HCT116 (cell line): ENCODE measurements at regions not wholly inside any gene's neighbourhood (a gene's known extent, or its start where the extent isn't known, plus 50 kb on each side); places are given as distances from the start of the nearest gene placed in this dataset.

Experiments
- ATAC-seq: fragments of 200-7000 bp; cut with Tn5 transposase; 2 replicates; pipeline ENCODE4 v1.9.1; 2020; ENCODE audit warnings: mild to moderate bottlenecking, moderate library complexity
- BruUV-seq: library from RNA; stranded (reverse); fragments of 400-500 nt; replicated peaks from 2 replicates; lab custom pipeline; 2021; lab: Mats Ljungman, UMichigan
- CTCF ChIA-PET: fragments of 300-600 bp; sonication (Branson Sonifier 250); formaldehyde crosslinking; loops from one replicate; lab custom pipeline; 2021; ENCODE audit warnings: antibody characterized with exemption; lab: Charles Lee
- POLR2A ChIA-PET: fragments of 300-600, 350-600 bp; sonication (Branson Sonifier 250); formaldehyde crosslinking; loops from one replicate; lab custom pipeline; 2021; ENCODE audit warnings: antibody characterized with exemption; lab: Charles Lee
- RAD21 ChIA-PET, 2 experiments: fragments of 300-600 bp; sonication (Branson Sonifier 250); formaldehyde crosslinking; loops; one replicate each; lab custom pipeline; 2023; ENCODE audit warnings: low total read pairs in 2 of 2; ENCODE audit not compliant: uncharacterized antibody in 2 of 2, unreplicated experiment in 2 of 2, low non-redundant PET in 1 of 2; lab: Charles Lee
- DNase-seq: peaks from one replicate; pipeline ENCODE4 v3.0.0-alpha.2; 2010; ENCODE audit warnings: low read depth, low spot score
- H2AFZ ChIP-seq: fragments of 200-600 bp; shearing (Covaris generic), sonication (generic); 2 replicates; pipeline ENCODE4 v1.6.1; 2017; ENCODE audit warnings: low read depth, mixed run types, mixed read lengths, antibody characterized with exemption, low read length; ENCODE audit not compliant: poor library complexity, severe bottlenecking
- H3K27ac ChIP-seq: 2 replicates; pipeline ENCODE4 v1.5.1; 2012; ENCODE audit warnings: low read depth, low read length
- H3K27me3 ChIP-seq: fragments of 200-600 bp; sonication (generic); 2 replicates; pipeline ENCODE4 v1.6.1; 2016; ENCODE audit warnings: mixed run types, low read length, mixed read lengths; ENCODE audit not compliant: insufficient read depth
- H3K36me3 ChIP-seq, 2 experiments: fragments of 200-500 bp in 1 of 2; fragments of 200-600 bp in 1 of 2; sonication (Bioruptor generic) in 1 of 2; sonication (generic) in 1 of 2; 2 replicates each; pipeline versions ENCODE4 v1.5.1 to v1.6.1; 2014 to 2016; ENCODE audit warnings: low read length in 2 of 2, inconsistent platforms in 1 of 2, mixed read lengths in 1 of 2, mixed run types in 1 of 2; ENCODE audit not compliant: insufficient read depth in 2 of 2, control insufficient read depth in 1 of 2
- H3K4me1 ChIP-seq, 2 experiments: fragments of 200-600 bp in 1 of 2; sonication (generic) in 1 of 2; 2 replicates each; pipeline versions ENCODE4 v1.5.1 to v1.6.1; 2012 to 2017; ENCODE audit warnings: low read length in 2 of 2, inconsistent platforms in 1 of 2, mild to moderate bottlenecking in 1 of 2, mixed read lengths in 1 of 2, mixed run types in 1 of 2, moderate library complexity in 1 of 2; ENCODE audit not compliant: insufficient read depth in 2 of 2, control insufficient read depth in 1 of 2
- H3K4me2 ChIP-seq: fragments of 200-600 bp; sonication (generic); 2 replicates; pipeline ENCODE4 v1.6.1; 2017; ENCODE audit warnings: mixed run types, low read length, mixed read lengths
- H3K4me3 ChIP-seq, 2 experiments: fragments of 200-600 bp in 1 of 2; sonication (generic) in 1 of 2; replicated peaks in 1 of 2; 2 replicates each; pipeline ENCODE4 v1.5.1; 2011 to 2016; ENCODE audit warnings: low read length in 2 of 2, control low read depth in 1 of 2, low read depth in 1 of 2, mild to moderate bottlenecking in 1 of 2, mixed read lengths in 1 of 2, mixed run types in 1 of 2
- H3K79me2 ChIP-seq: fragments of 200-600 bp; sonication (generic); 2 replicates; pipeline ENCODE4 v1.6.1; 2017; ENCODE audit warnings: mild to moderate bottlenecking, mixed run types, low read length, moderate library complexity, mixed read lengths; ENCODE audit not compliant: insufficient read depth
- H3K9ac ChIP-seq: fragments of 200-600 bp; sonication (generic); 2 replicates; pipeline ENCODE4 v1.6.1; 2016; ENCODE audit warnings: low read length, mixed read lengths
- H3K9me2 ChIP-seq: fragments of 200-600 bp; sonication (generic), shearing (Covaris generic); 2 replicates; pipeline ENCODE4 v1.6.1; 2017; ENCODE audit warnings: mixed run types, mild to moderate bottlenecking, moderate library complexity; ENCODE audit not compliant: insufficient read depth
- H3K9me3 ChIP-seq, 2 experiments: fragments of 200-500 bp in 1 of 2; fragments of 200-600 bp in 1 of 2; sonication (Bioruptor generic) in 1 of 2; sonication (generic) in 1 of 2; 2 replicates each; pipeline ENCODE4 v1.6.1; 2014 to 2017; ENCODE audit warnings: low read length in 2 of 2, mixed read lengths in 2 of 2, inconsistent platforms in 1 of 2, low read depth in 1 of 2, mild to moderate bottlenecking in 1 of 2, mixed run types in 1 of 2, moderate library complexity in 1 of 2; ENCODE audit not compliant: control insufficient read depth in 1 of 2, insufficient read depth in 1 of 2
- H4K20me1 ChIP-seq: fragments of 200-600 bp; sonication (generic), shearing (Covaris generic); 2 replicates; pipeline ENCODE4 v1.6.1; 2017; ENCODE audit warnings: mixed run types, mild to moderate bottlenecking, moderate library complexity; ENCODE audit not compliant: insufficient read depth
- ATF3 ChIP-seq: IDR thresholded peaks from 2 replicates; pipeline ENCODE4 v1.6.1; 2012
- CBX3 ChIP-seq: IDR thresholded peaks from 2 replicates; pipeline ENCODE4 v1.6.1; 2012; ENCODE audit warnings: low read depth
- CEBPB ChIP-seq: IDR thresholded peaks from 2 replicates; pipeline ENCODE4 v1.6.1; 2012; ENCODE audit warnings: low read depth
- CTCF ChIP-seq, 3 experiments: fragments of 200-600 bp in 1 of 3; sonication (generic) in 1 of 3; IDR thresholded peaks in 2 of 3; conservative IDR thresholded peaks in 1 of 3; 2 replicates each; pipeline ENCODE4 v1.5.1; 2012 to 2017; ENCODE audit warnings: low read depth in 2 of 3, low read length in 2 of 3, antibody characterized with exemption in 1 of 3, borderline replicate concordance in 1 of 3, control low read depth in 1 of 3, mild to moderate bottlenecking in 1 of 3, mixed read lengths in 1 of 3, mixed run types in 1 of 3, moderate library complexity in 1 of 3; ENCODE audit not compliant: insufficient read depth in 1 of 3
- EZH2 ChIP-seq: fragments of 200-600 bp; sonication (generic); IDR thresholded peaks from 2 replicates; pipeline ENCODE4 v1.6.1; 2017; ENCODE audit warnings: antibody characterized with exemption, mixed run types
- EZH2phosphoT487 ChIP-seq: fragments of 200-600 bp; IDR thresholded peaks from 2 replicates; pipeline ENCODE4 v1.6.1; 2018; ENCODE audit warnings: antibody characterized with exemption, borderline replicate concordance
- FOSL1 ChIP-seq: IDR thresholded peaks from 2 replicates; pipeline ENCODE4 v1.6.1; 2012; ENCODE audit warnings: low read depth
- JUND ChIP-seq: IDR thresholded peaks from 2 replicates; pipeline ENCODE4 v1.6.1; 2012
- POLR2A ChIP-seq: IDR thresholded peaks from 2 replicates; pipeline ENCODE4 v1.7.0; 2011; ENCODE audit warnings: borderline replicate concordance; ENCODE audit not compliant: insufficient read depth, insufficient read length; ENCODE audit errors: extremely low read depth
- POLR2AphosphoS5 ChIP-seq: IDR thresholded peaks from 2 replicates; pipeline ENCODE4 v1.6.1; 2011; ENCODE audit warnings: mild to moderate bottlenecking, low read depth, low read length, moderate library complexity
- RAD21 ChIP-seq: IDR thresholded peaks from 2 replicates; pipeline ENCODE4 v1.6.1; 2012; ENCODE audit warnings: low read depth, mild to moderate bottlenecking
- REST ChIP-seq: IDR thresholded peaks from 2 replicates; pipeline ENCODE4 v1.6.1; 2012; ENCODE audit warnings: low read depth
- SIN3A ChIP-seq: IDR thresholded peaks from 2 replicates; pipeline ENCODE4 v1.6.1; 2012; ENCODE audit warnings: low read depth
- YY1 ChIP-seq: IDR thresholded peaks from 2 replicates; pipeline ENCODE4 v1.6.1; 2011; ENCODE audit warnings: low read length, low read depth, moderate library complexity, mild to moderate bottlenecking; ENCODE audit not compliant: insufficient replicate concordance; ENCODE audit errors: extremely low read depth
- ZBTB33 ChIP-seq: IDR thresholded peaks from 2 replicates; pipeline ENCODE4 v1.6.1; 2011; ENCODE audit warnings: mild to moderate bottlenecking, low read length, moderate library complexity; ENCODE audit not compliant: insufficient replicate concordance; ENCODE audit errors: extremely low read depth
- ZFX ChIP-seq: fragments of 450-650 bp; IDR thresholded peaks from 2 replicates; pipeline ENCODE4 v1.6.1; 2017
- ZNF274 ChIP-seq: fragments of 200-500 bp; sonication (Bioruptor generic); IDR thresholded peaks from 2 replicates; pipeline ENCODE4 v1.6.1; 2014; ENCODE audit warnings: mild to moderate bottlenecking, low read depth, low read length, inconsistent platforms
- intact Hi-C: fragments of 100-400 bp; cut with micrococcal nuclease; formaldehyde crosslinking; loops from 2 replicates; pipeline ENCODE4 v1.10.0; 2022

GRCh38 chr10:130982802-130983201 lies 328.7 kb downstream of the TCERG1L start:
- no peak for ATAC-seq
- no peaks in the 10 kb centered on the region for H3K36me3 ChIP-seq
- H4K20me1 ChIP-seq, result no peaks in the 10 kb centered on the region
- H3K4me2 ChIP-seq, result no peak overlapping the region
- H3K4me1 ChIP-seq, result no peaks in the 10 kb centered on the region
- H3K9ac ChIP-seq, result no peak overlapping the region
- intact Hi-C loops, result no loop called here
- H3K4me3 ChIP-seq, result no peak overlapping the region
- no peak for TF ChIP-seq YY1
- no peak for TF ChIP-seq REST
- TF ChIP-seq SIN3A, result no peak
- TF ChIP-seq RAD21, result no peak
- no peak for TF ChIP-seq ZBTB33
- no peak for TF ChIP-seq JUND
- TF ChIP-seq CTCF (IDR thresholded peaks at IDR 0.05 in 2 of 3, conservative IDR thresholded peaks at IDR 0.05 in 1 of 3; ENCODE audit: borderline replicate concordance in 1 of 3, insufficient read depth in 1 of 3, low read depth in 2 of 3, low read length in 2 of 3), result no peak
- no peak for TF ChIP-seq CBX3
- no peak for TF ChIP-seq ZNF274
- TF ChIP-seq EZH2, result no peak
- TF ChIP-seq POLR2AphosphoS5, result no peak
- no peak for TF ChIP-seq EZH2phosphoT487
- TF ChIP-seq ATF3, result no peak
- TF ChIP-seq ZFX, result no peak
- no peak for TF ChIP-seq CEBPB
- TF ChIP-seq POLR2A, result no peak
- TF ChIP-seq FOSL1, result no peak
- H3K79me2 ChIP-seq, result no peaks in the 10 kb centered on the region
- no peaks in the 10 kb centered on the region for H3K27me3 ChIP-seq
- H2AFZ ChIP-seq, result no peak overlapping the region
- no peaks in the 10 kb centered on the region for H3K9me3 ChIP-seq
- no peaks in the 10 kb centered on the region for H3K9me2 ChIP-seq
- ChIA-PET POLR2A (no interaction called here), CTCF (no interaction called here), RAD21 (no interaction called here)
- no peak for DNase-seq
- BruUV-seq, result no TSS peak
- no peak overlapping the region for H3K27ac ChIP-seq
